ENCODE measurements at regions not wholly inside any gene's neighbourhood (a gene's known extent, or its start where the extent isn't known, plus 50 kb on each side); places are given as distances from the start of the nearest gene placed in this dataset.

GRCh38 chr6:95288251-95288650 lies 289.1 kb upstream of the MANEA start:
- Histone ChIP-seq H3K4me2 (ENCODE audit: low read depth, low read length) (no peak overlapping the region), H3K79me1 (ENCODE audit: low read depth in 1 of 2, low read length in 2 of 2) (no peaks in the 10 kb centered on the region), H2BK5ac (ENCODE audit: low read depth, low read length, poor library complexity, severe bottlenecking) (no peak overlapping the region), H4K20me1 (ENCODE audit: insufficient read depth, low read length) (no peaks in the 10 kb centered on the region), H3K14ac (replicated peaks; ENCODE audit: low read depth, low read length) (no peak overlapping the region), H3K18ac (ENCODE audit: low read depth, low read length) (no peak overlapping the region), H3K4ac (ENCODE audit: low read depth, low read length) (no peak overlapping the region), H3K9me1 (ENCODE audit: insufficient read depth, low read length) (no peaks in the 10 kb centered on the region), H4K91ac (ENCODE audit: insufficient read depth, low read depth, low read length) (no peak overlapping the region), H2AK5ac (ENCODE audit: low read depth, low read length) (no peak overlapping the region), H2AK9ac (replicated peaks; ENCODE audit: low read depth, low read length, poor library complexity) (no peak overlapping the region), H2BK120ac (ENCODE audit: low read depth, low read length) (no peak overlapping the region), H3K23ac (ENCODE audit: low read depth, low read length) (no peak overlapping the region), H3K56ac (ENCODE audit: extremely low read depth, insufficient read depth, low read length) (no peak overlapping the region), H4K8ac (ENCODE audit: low read depth in 2 of 2, low read length in 2 of 2) (no peak overlapping the region), H2AFZ (replicated peaks; ENCODE audit: low read length, poor library complexity) (no peak overlapping the region), H2BK15ac (ENCODE audit: low read depth, low read length) (no peak overlapping the region), H2BK20ac (ENCODE audit: low read depth, low read length) (no peak overlapping the region), H3K9ac (ENCODE audit: low read depth, low read length) (no peak overlapping the region), H4K5ac (ENCODE audit: low read depth, low read length) (no peak overlapping the region), H3K4me3 (ENCODE audit: insufficient read depth, low read depth, low read length) (no peak overlapping the region), H3K9me3 (ENCODE audit: control insufficient read depth, insufficient read depth, low read length) (no peaks in the 10 kb centered on the region), H3K36me3 (ENCODE audit: control insufficient read depth, insufficient read depth, low read length) (no peaks in the 10 kb centered on the region), H3K27ac (ENCODE audit: insufficient read depth, low read length) (no peak overlapping the region), H3K4me1 (ENCODE audit: control insufficient read depth, insufficient read depth, low read length) (no peaks in the 10 kb centered on the region), H3K27me3 (ENCODE audit: control insufficient read depth, insufficient read depth, low read length) (no peaks in the 10 kb centered on the region)
- intact Hi-C loops (cut with micrococcal nuclease) (no loop called here), dilution Hi-C loops (cut with HindIII; ENCODE audit: low sequenced_read_pairs, unreplicated experiment) (no loop called here), in situ Hi-C loops (cut with MboI; ENCODE audit: low sequenced_read_pairs) (no loop called here)
- ChIA-PET CTCF (no interaction called here), POLR2A (ENCODE audit: unreplicated experiment) (no interaction called here)
- ATAC-seq (ENCODE audit: low read depth): no peak
- TF ChIP-seq MAZ (IDR thresholded peaks at IDR 0.05; ENCODE audit: borderline replicate concordance, low read depth, low read length): no peak
- TF ChIP-seq MAFK (IDR thresholded peaks at IDR 0.05; ENCODE audit: low read depth, low read length): no peak
- TF ChIP-seq ELK1 (IDR thresholded peaks at IDR 0.05; ENCODE audit: borderline replicate concordance, low read depth, low read length): no peak
- no peak for TF ChIP-seq SMC3 (IDR thresholded peaks at IDR 0.05; ENCODE audit: low read depth, low read length)
- BruUV-seq (replicated peaks): no TSS peak
- DNase-seq: no peak

Measured in IMR-90 (cell line).